ENCODE measurements at regions not wholly inside any gene's neighbourhood (a gene's known extent, or its start where the extent isn't known, plus 50 kb on each side); places are given as distances from the start of the nearest gene placed in this dataset.
"Not testable (repeated sequence)": the region's sequence is repeated elsewhere in the genome, so short reads cannot be mapped to it uniquely, and the experiment has no call there.

DNA sequence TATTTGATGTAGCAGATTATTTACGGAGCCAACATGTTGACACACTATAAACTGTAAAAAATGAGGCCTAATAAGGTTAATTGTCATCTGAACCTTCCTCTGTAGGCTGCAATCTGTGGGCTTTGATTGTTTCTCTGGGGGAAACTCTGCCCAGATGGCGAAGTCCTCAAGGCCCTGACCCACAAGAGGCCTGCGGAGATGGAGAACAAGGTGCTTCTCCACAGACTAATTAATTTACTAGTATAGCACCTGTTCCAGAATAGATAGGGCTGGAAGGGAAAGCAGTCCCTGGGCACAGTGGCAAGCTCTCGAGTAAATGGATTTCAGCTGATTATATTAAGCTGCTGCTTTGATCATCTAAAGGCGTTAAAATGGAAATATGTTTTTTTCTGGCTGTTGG is 338.8 kb upstream of the DNAJC19 start:
- no peaks in the 10 kb centered on the region for H3K9me3 ChIP-seq (ENCODE audit: control insufficient read depth, insufficient read depth, low read length)
- no peaks in the 10 kb centered on the region for H3K79me2 ChIP-seq (ENCODE audit: control insufficient read depth, low read length)
- H3K36me3 ChIP-seq (ENCODE audit: control insufficient read depth, low read length) = no peaks in the 10 kb centered on the region
- TF ChIP-seq, protein P1, sequence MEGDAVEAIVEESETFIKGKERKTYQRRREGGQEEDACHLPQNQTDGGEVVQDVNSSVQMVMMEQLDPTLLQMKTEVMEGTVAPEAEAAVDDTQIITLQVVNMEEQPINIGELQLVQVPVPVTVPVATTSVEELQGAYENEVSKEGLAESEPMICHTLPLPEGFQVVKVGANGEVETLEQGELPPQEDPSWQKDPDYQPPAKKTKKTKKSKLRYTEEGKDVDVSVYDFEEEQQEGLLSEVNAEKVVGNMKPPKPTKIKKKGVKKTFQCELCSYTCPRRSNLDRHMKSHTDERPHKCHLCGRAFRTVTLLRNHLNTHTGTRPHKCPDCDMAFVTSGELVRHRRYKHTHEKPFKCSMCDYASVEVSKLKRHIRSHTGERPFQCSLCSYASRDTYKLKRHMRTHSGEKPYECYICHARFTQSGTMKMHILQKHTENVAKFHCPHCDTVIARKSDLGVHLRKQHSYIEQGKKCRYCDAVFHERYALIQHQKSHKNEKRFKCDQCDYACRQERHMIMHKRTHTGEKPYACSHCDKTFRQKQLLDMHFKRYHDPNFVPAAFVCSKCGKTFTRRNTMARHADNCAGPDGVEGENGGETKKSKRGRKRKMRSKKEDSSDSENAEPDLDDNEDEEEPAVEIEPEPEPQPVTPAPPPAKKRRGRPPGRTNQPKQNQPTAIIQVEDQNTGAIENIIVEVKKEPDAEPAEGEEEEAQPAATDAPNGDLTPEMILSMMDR (IDR thresholded peaks at IDR 0.05; ENCODE audit: low read depth, low read length, poor library complexity, severe bottlenecking) = no peak
- no peak for TF ChIP-seq EZH2phosphoT487 (IDR thresholded peaks at IDR 0.05; ENCODE audit: borderline replicate concordance, low read length)
- no peak overlapping the region for H3K27ac ChIP-seq (ENCODE audit: low read depth, low read length)
- H4K20me1 ChIP-seq (ENCODE audit: control insufficient read depth, insufficient read depth, low read depth, low read length) = no peaks in the 10 kb centered on the region
- peaks cover 22% of the 10 kb centered on the region for H3K4me1 ChIP-seq (ENCODE audit: control insufficient read depth, low read length)
- no peak overlapping the region for H3K4me2 ChIP-seq (ENCODE audit: low read length)
- no peaks in the 10 kb centered on the region for H3K9me2 ChIP-seq (replicated peaks; ENCODE audit: control insufficient read depth, low read length)
- no peaks in the 10 kb centered on the region for H3F3A ChIP-seq (ENCODE audit: control insufficient read depth, insufficient read depth)
- H3K4me3 ChIP-seq (ENCODE audit: low read length) = no peak overlapping the region
- H3K27me3 ChIP-seq (ENCODE audit: control insufficient read depth, low read length) = no peaks in the 10 kb centered on the region

DNA sequence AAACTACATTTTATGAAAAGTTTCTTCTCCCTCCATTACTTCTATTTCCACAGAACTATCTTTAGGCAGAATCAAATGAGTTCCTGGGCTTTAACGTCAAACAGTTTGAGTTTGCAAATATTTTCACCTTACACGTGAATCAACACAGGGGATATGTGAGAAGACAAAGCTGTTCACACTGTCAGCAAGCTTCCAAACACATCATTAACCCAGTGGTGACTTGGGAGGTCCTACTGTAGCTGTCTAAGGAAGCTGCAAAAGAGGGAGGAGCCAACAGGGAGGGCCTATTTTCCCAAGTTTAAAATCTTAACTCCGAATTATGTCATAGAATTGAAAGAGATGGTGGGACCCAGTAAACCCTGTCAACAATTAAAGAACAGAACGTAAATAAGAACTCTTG is 337.8 kb upstream of the DNAJC19 start:
- H3K9me3 ChIP-seq (ENCODE audit: control insufficient read depth, insufficient read depth, low read length) = no peaks in the 10 kb centered on the region
- no peaks in the 10 kb centered on the region for H4K20me1 ChIP-seq (ENCODE audit: control insufficient read depth, insufficient read depth, low read depth, low read length)
- H3K27me3 ChIP-seq (ENCODE audit: control insufficient read depth, low read length) = no peaks in the 10 kb centered on the region
- no peaks in the 10 kb centered on the region for H3K9me2 ChIP-seq (replicated peaks; ENCODE audit: control insufficient read depth, low read length)
- H3F3A ChIP-seq (ENCODE audit: control insufficient read depth, insufficient read depth) = no peaks in the 10 kb centered on the region
- TF ChIP-seq, protein P1 (IDR thresholded peaks at IDR 0.05; ENCODE audit: low read depth, low read length, poor library complexity, severe bottlenecking) = no peak
- TF ChIP-seq EZH2phosphoT487 (IDR thresholded peaks at IDR 0.05; ENCODE audit: borderline replicate concordance, low read length) = no peak
- H3K36me3 ChIP-seq (ENCODE audit: control insufficient read depth, low read length) = no peaks in the 10 kb centered on the region
- peak overlapping the region; percentile 17 for H3K4me2 ChIP-seq (ENCODE audit: low read length)
- peaks cover 22% of the 10 kb centered on the region for H3K4me1 ChIP-seq (ENCODE audit: control insufficient read depth, low read length)
- no peaks in the 10 kb centered on the region for H3K79me2 ChIP-seq (ENCODE audit: control insufficient read depth, low read length)
- H3K4me3 ChIP-seq (ENCODE audit: low read length) = no peak overlapping the region
- no peak overlapping the region for H3K27ac ChIP-seq (ENCODE audit: low read depth, low read length)

DNA sequence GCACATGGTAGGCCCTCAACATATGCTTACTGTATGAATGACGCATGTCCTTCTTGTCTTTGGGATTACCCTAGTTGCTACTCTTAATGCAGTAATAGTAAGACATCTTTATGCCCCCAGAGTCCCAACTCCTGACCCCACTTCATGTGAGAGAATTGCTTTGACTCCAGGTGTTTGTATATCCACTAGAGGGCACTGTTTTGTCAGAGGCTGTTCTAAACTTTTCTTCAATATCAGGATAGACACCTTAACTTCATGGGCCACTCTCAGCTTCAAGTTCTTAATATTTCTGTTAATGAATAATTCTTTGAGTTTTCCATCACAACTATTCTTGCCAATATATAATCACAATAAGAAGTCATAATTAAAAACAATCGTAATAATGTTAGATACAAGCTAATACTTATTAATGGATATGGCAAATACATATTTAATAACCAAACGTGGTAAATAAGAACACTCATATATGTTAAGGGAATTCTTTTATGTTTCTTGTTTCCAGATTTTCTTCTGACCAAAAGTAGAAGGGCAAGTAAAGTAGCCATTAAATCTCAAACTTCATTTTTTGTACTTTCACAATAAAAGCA is 337.2 kb upstream of the DNAJC19 start:
- Histone ChIP-seq H3F3A (ENCODE audit: control insufficient read depth, insufficient read depth) (no peaks in the 10 kb centered on the region), H3K36me3 (ENCODE audit: control insufficient read depth, low read length) (no peaks in the 10 kb centered on the region), H4K20me1 (ENCODE audit: control insufficient read depth, insufficient read depth, low read depth, low read length) (no peaks in the 10 kb centered on the region), H3K79me2 (ENCODE audit: control insufficient read depth, low read length) (no peaks in the 10 kb centered on the region), H3K9me3 (ENCODE audit: control insufficient read depth, insufficient read depth, low read length) (no peaks in the 10 kb centered on the region), H3K27ac (ENCODE audit: low read depth, low read length) (no peak overlapping the region), H3K9me2 (replicated peaks; ENCODE audit: control insufficient read depth, low read length) (no peaks in the 10 kb centered on the region), H3K4me3 (ENCODE audit: low read length) (no peak overlapping the region), H3K27me3 (ENCODE audit: control insufficient read depth, low read length) (no peaks in the 10 kb centered on the region), H3K4me2 (ENCODE audit: low read length) (peak overlapping the region; percentile 17), H3K4me1 (ENCODE audit: control insufficient read depth, low read length) (peaks cover 22% of the 10 kb centered on the region)
- no peak for TF ChIP-seq EZH2phosphoT487 (IDR thresholded peaks at IDR 0.05; ENCODE audit: borderline replicate concordance, low read length)
- TF ChIP-seq, protein P1 (IDR thresholded peaks at IDR 0.05; ENCODE audit: low read depth, low read length, poor library complexity, severe bottlenecking) = peak; percentile 83

DNA sequence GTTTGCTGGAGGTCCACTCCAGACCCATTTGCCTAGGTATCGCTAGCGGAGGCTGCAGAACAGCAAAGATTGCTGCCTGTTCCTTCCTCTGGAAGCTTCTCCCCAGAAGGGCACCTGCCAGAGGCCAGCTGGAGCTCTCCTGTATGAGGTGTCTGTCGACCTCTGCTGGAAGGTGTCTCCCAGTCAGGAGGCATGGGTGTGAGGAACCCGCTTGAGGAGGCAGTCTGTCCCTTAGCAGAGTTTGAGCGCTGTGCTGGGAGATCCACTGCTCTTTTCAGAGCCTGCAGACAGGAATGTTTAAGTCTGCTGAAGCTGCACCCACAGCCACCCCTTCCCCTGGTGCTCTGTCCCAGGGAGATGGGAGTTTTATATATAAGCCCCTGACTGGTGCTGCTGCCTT is 335.0 kb upstream of the DNAJC19 start:
- H4K20me1 ChIP-seq (ENCODE audit: control insufficient read depth, insufficient read depth, low read depth, low read length); H3K79me2 ChIP-seq (ENCODE audit: control insufficient read depth, low read length); H3K9me3 ChIP-seq (ENCODE audit: control insufficient read depth, insufficient read depth, low read length); H3K27me3 ChIP-seq (ENCODE audit: control insufficient read depth, low read length); H3F3A ChIP-seq (ENCODE audit: control insufficient read depth, insufficient read depth); H3K27ac ChIP-seq (ENCODE audit: low read depth, low read length); H3K9me2 ChIP-seq (replicated peaks; ENCODE audit: control insufficient read depth, low read length); H3K4me3 ChIP-seq (ENCODE audit: low read length); H3K36me3 ChIP-seq (ENCODE audit: control insufficient read depth, low read length); H3K4me2 ChIP-seq (ENCODE audit: low read length): not testable (repeated sequence)
- peaks cover 19% of the 10 kb centered on the region for H3K4me1 ChIP-seq (ENCODE audit: control insufficient read depth, low read length)
